ENCODE measurements at regions not wholly inside any gene's neighbourhood (a gene's known extent, or its start where the extent isn't known, plus 50 kb on each side); places are given as distances from the start of the nearest gene placed in this dataset.

- CTCF ChIA-PET: interaction anchor here (1.3 kb wide), 1 partner anchor 22 kb away, joined by 3 read pairs; no protein-coding TSS in a partner anchor
Observed at GRCh38 chr13:21318891-21319532, 140.1 kb downstream of the ZDHHC20 start.

More at GRCh38 chr13:21318891-21319532, 140.1 kb downstream of the ZDHHC20 start:
- in situ Hi-C loops (cut with MboI; ENCODE audit: low sequenced_read_pairs) (no loop called here), intact Hi-C loops (cut with micrococcal nuclease) (no loop called here), dilution Hi-C loops (cut with HindIII; ENCODE audit: low sequenced_read_pairs, unreplicated experiment) (no loop called here)
- TF ChIP-seq NFE2L2 (IDR thresholded peaks at IDR 0.05; ENCODE audit: low read depth, low read length) (no peak), SMC3 (IDR thresholded peaks at IDR 0.05; ENCODE audit: low read depth, low read length) (no peak), FOS (IDR thresholded peaks at IDR 0.05; ENCODE audit: low read depth, low read length) (no peak), CHD1 (IDR thresholded peaks at IDR 0.05; ENCODE audit: low read depth, low read length) (no peak), MAFK (IDR thresholded peaks at IDR 0.05; ENCODE audit: low read depth, low read length) (no peak), RAD21 (IDR thresholded peaks at IDR 0.05; ENCODE audit: low read length) (no peak), RCOR1 (IDR thresholded peaks at IDR 0.05; ENCODE audit: insufficient replicate concordance, low read length) (no peak), POLR2A (IDR thresholded peaks at IDR 0.05; ENCODE audit: low read depth, low read length) (no peak), MAZ (IDR thresholded peaks at IDR 0.05; ENCODE audit: borderline replicate concordance, low read depth, low read length) (no peak), BHLHE40 (IDR thresholded peaks at IDR 0.05; ENCODE audit: low read depth, low read length) (no peak), RFX5 (IDR thresholded peaks at IDR 0.05; ENCODE audit: low read depth, low read length) (no peak), MXI1 (IDR thresholded peaks at IDR 0.05; ENCODE audit: borderline replicate concordance, low read depth, low read length) (no peak), CEBPB (IDR thresholded peaks at IDR 0.05; ENCODE audit: low read depth, low read length) (no peak)
- TF ChIP-seq, protein P1, sequence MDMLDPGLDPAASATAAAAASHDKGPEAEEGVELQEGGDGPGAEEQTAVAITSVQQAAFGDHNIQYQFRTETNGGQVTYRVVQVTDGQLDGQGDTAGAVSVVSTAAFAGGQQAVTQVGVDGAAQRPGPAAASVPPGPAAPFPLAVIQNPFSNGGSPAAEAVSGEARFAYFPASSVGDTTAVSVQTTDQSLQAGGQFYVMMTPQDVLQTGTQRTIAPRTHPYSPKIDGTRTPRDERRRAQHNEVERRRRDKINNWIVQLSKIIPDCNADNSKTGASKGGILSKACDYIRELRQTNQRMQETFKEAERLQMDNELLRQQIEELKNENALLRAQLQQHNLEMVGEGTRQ (IDR thresholded peaks at IDR 0.05; ENCODE audit: low read depth, low read length): no peak
- TF ChIP-seq, protein P2, sequence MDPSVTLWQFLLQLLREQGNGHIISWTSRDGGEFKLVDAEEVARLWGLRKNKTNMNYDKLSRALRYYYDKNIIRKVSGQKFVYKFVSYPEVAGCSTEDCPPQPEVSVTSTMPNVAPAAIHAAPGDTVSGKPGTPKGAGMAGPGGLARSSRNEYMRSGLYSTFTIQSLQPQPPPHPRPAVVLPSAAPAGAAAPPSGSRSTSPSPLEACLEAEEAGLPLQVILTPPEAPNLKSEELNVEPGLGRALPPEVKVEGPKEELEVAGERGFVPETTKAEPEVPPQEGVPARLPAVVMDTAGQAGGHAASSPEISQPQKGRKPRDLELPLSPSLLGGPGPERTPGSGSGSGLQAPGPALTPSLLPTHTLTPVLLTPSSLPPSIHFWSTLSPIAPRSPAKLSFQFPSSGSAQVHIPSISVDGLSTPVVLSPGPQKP (IDR thresholded peaks at IDR 0.05; ENCODE audit: borderline replicate concordance, low read depth, low read length): no peak
- TF ChIP-seq, protein P3, sequence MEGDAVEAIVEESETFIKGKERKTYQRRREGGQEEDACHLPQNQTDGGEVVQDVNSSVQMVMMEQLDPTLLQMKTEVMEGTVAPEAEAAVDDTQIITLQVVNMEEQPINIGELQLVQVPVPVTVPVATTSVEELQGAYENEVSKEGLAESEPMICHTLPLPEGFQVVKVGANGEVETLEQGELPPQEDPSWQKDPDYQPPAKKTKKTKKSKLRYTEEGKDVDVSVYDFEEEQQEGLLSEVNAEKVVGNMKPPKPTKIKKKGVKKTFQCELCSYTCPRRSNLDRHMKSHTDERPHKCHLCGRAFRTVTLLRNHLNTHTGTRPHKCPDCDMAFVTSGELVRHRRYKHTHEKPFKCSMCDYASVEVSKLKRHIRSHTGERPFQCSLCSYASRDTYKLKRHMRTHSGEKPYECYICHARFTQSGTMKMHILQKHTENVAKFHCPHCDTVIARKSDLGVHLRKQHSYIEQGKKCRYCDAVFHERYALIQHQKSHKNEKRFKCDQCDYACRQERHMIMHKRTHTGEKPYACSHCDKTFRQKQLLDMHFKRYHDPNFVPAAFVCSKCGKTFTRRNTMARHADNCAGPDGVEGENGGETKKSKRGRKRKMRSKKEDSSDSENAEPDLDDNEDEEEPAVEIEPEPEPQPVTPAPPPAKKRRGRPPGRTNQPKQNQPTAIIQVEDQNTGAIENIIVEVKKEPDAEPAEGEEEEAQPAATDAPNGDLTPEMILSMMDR (conservative IDR thresholded peaks at IDR 0.05; ENCODE audit: low read depth, low read length): no peak
- Histone ChIP-seq H2AK5ac (ENCODE audit: low read depth, low read length) (no peak overlapping the region), H3K36me3 (ENCODE audit: control insufficient read depth, insufficient read depth, low read length) (no peaks in the 10 kb centered on the region), H3K18ac (ENCODE audit: low read depth, low read length) (no peak overlapping the region), H3K4me1 (ENCODE audit: control insufficient read depth, insufficient read depth, low read length) (no peaks in the 10 kb centered on the region), H4K20me1 (ENCODE audit: insufficient read depth, low read length) (no peaks in the 10 kb centered on the region), H3K4me3 (ENCODE audit: insufficient read depth, low read depth, low read length) (0 out of 2 replicates have a peak overlapping the region, but pooled peaks have one; percentile 5), H2BK20ac (ENCODE audit: low read depth, low read length) (no peak overlapping the region), H3K4ac (ENCODE audit: low read depth, low read length) (no peak overlapping the region), H2BK120ac (ENCODE audit: low read depth, low read length) (no peak overlapping the region), H3K9me1 (ENCODE audit: insufficient read depth, low read length) (no peaks in the 10 kb centered on the region), H3K23ac (ENCODE audit: low read depth, low read length) (no peak overlapping the region), H3K79me1 (ENCODE audit: low read depth in 1 of 2, low read length in 2 of 2) (no peaks in the 10 kb centered on the region), H2BK5ac (ENCODE audit: low read depth, low read length, poor library complexity, severe bottlenecking) (no peak overlapping the region), H4K91ac (ENCODE audit: insufficient read depth, low read depth, low read length) (no peak overlapping the region), H2AFZ (replicated peaks; ENCODE audit: low read length, poor library complexity) (peak overlapping the region; percentile 58), H3K56ac (ENCODE audit: extremely low read depth, insufficient read depth, low read length) (no peak overlapping the region), H3K4me2 (ENCODE audit: low read depth, low read length) (no peak overlapping the region), H2AK9ac (replicated peaks; ENCODE audit: low read depth, low read length, poor library complexity) (no peak overlapping the region), H3K27me3 (ENCODE audit: control insufficient read depth, insufficient read depth, low read length) (peaks cover 4% of the 10 kb centered on the region; the same call in 1 of the 2 replicates), H3K27ac (ENCODE audit: insufficient read depth, low read length) (no peak overlapping the region), H3K9me3 (ENCODE audit: control insufficient read depth, insufficient read depth, low read length) (no peaks in the 10 kb centered on the region), H2BK15ac (ENCODE audit: low read depth, low read length) (no peak overlapping the region), H4K5ac (ENCODE audit: low read depth, low read length) (no peak overlapping the region), H4K8ac (ENCODE audit: low read depth in 2 of 2, low read length in 2 of 2) (no peak overlapping the region), H3K9ac (ENCODE audit: low read depth, low read length) (no peak overlapping the region), H3K14ac (replicated peaks; ENCODE audit: low read depth, low read length) (no peak overlapping the region)
- ATAC-seq (ENCODE audit: low read depth) (no peak), DNase-seq (no peak)
- POLR2A ChIA-PET (ENCODE audit: unreplicated experiment): no interaction called here
- BruUV-seq (replicated peaks): no TSS peak
- WGBS, 2 experiments (ENCODE audit: extremely low coverage in 2 of 2, insufficient read length in 1 of 2): 52% methylated on average over 14 of the region's 50 CpGs; no CpG with 5 or more reads in 1 of the 2 experiments

Measured in IMR-90 (cell line).